ENCODE measurements at regions not wholly inside any gene's neighbourhood (a gene's known extent, or its start where the extent isn't known, plus 50 kb on each side); places are given as distances from the start of the nearest gene placed in this dataset.

DNA sequence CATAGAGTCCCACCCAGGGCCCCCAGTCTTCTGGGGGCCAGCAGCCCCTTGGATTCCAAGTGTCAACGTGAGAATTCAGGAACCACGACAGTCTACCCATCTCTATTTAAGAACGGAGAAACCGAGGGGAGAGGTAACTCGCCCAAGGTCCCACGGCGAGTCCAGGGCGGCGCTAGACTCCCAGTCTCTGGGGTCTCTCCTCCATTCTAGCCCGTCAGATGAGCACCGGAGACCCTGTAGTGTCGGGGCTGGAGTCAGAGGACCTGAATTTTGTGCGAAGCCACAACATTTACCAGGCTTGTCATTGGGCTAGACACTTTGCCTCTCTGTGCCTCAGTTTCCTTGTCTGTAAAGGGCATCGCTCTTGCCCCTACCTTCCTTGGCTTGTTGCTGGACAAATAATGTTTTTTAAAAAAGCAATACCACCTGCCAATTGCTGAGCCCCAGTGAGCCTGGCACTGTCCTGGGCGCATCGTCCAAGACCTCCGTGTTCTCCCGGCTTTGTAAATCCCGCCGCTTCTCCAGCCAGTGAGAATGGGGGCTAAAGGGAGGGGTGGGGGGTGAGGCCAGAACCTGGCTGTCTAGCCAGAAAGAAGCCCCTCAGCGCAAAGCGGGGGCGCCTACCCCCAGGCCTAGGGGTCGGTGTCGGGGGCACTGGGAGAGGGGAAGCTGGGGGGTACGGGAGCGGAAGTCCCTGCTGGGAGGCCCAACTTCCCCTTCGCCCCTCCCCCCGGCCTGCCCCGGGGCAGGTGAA is 91.7 kb downstream of the NCR2 start:
- Histone ChIP-seq H3K4me1 (ENCODE audit: insufficient read depth, low read length) (peaks cover 23% of the 10 kb centered on the region; the same call in 1 of the 2 replicates), H4K20me1 (ENCODE audit: low read length) (no peaks in the 10 kb centered on the region), H3K27me3 (ENCODE audit: low read length) (no peaks in the 10 kb centered on the region), H3K9me2 (replicated peaks; ENCODE audit: low read length) (no peaks in the 10 kb centered on the region), H2AFZ (ENCODE audit: low read length) (peak overlapping the region; percentile 92; the same call in 1 of the 2 replicates), H3K27ac (ENCODE audit: low read length) (no peak overlapping the region), H3K36me3 (ENCODE audit: low read depth, low read length) (no peaks in the 10 kb centered on the region), H3K4me2 (ENCODE audit: low read length) (peak overlapping the region; percentile 96), H3K9me3 (ENCODE audit: low read length) (no peaks in the 10 kb centered on the region), H3K4me3 (ENCODE audit: low read length) (peak overlapping the region; percentile 70; the same call in 1 of the 2 replicates), H3K9ac (ENCODE audit: low read length) (no peak overlapping the region), H3K79me2 (ENCODE audit: low read length) (no peaks in the 10 kb centered on the region), H3F3A (ENCODE audit: low read length, unreplicated experiment) (no peaks in the 10 kb centered on the region)
- TF ChIP-seq, protein P1, sequence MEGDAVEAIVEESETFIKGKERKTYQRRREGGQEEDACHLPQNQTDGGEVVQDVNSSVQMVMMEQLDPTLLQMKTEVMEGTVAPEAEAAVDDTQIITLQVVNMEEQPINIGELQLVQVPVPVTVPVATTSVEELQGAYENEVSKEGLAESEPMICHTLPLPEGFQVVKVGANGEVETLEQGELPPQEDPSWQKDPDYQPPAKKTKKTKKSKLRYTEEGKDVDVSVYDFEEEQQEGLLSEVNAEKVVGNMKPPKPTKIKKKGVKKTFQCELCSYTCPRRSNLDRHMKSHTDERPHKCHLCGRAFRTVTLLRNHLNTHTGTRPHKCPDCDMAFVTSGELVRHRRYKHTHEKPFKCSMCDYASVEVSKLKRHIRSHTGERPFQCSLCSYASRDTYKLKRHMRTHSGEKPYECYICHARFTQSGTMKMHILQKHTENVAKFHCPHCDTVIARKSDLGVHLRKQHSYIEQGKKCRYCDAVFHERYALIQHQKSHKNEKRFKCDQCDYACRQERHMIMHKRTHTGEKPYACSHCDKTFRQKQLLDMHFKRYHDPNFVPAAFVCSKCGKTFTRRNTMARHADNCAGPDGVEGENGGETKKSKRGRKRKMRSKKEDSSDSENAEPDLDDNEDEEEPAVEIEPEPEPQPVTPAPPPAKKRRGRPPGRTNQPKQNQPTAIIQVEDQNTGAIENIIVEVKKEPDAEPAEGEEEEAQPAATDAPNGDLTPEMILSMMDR (conservative IDR thresholded peaks at IDR 0.05; ENCODE audit: low read depth, low read length) = no peak
- TF ChIP-seq EZH2phosphoT487 (IDR thresholded peaks at IDR 0.05; ENCODE audit: borderline replicate concordance, low read length) (no peak), EZH2 (IDR thresholded peaks at IDR 0.05; ENCODE audit: low read length, unreplicated experiment) (no peak)
- DNase-seq (no peak), ATAC-seq (no peak)
- intact Hi-C loops (cut with micrococcal nuclease) = no loop called here
- ChIA-PET POLR2A (ENCODE audit: unreplicated experiment) (no interaction called here), CTCF (no interaction called here)
- BruUV-seq (replicated peaks) = no TSS peak

GRCh38 chr6:41427642-41428335 is 92.4 kb downstream of the NCR2 start:
- no peak for TF ChIP-seq EZH2 (IDR thresholded peaks at IDR 0.05; ENCODE audit: low read length, unreplicated experiment)
- TF ChIP-seq, protein P1 (conservative IDR thresholded peaks at IDR 0.05; ENCODE audit: low read depth, low read length) = no peak
- Histone ChIP-seq H3K4me3 (ENCODE audit: low read length) (peak overlapping the region; percentile 70), H3K27ac (ENCODE audit: low read length) (no peak overlapping the region), H3K4me2 (ENCODE audit: low read length) (peak overlapping the region; percentile 96), H3K36me3 (ENCODE audit: low read depth, low read length) (no peaks in the 10 kb centered on the region), H3K9me3 (ENCODE audit: low read length) (no peaks in the 10 kb centered on the region), H3K9ac (ENCODE audit: low read length) (peak overlapping the region; percentile 40; the same call in 1 of the 2 replicates), H4K20me1 (ENCODE audit: low read length) (no peaks in the 10 kb centered on the region), H3K27me3 (ENCODE audit: low read length) (no peaks in the 10 kb centered on the region), H2AFZ (ENCODE audit: low read length) (peak overlapping the region; percentile 92), H3K4me1 (ENCODE audit: insufficient read depth, low read length) (peaks cover 23% of the 10 kb centered on the region; the same call in 1 of the 2 replicates), H3K79me2 (ENCODE audit: low read length) (no peaks in the 10 kb centered on the region), H3K9me2 (replicated peaks; ENCODE audit: low read length) (no peaks in the 10 kb centered on the region), H3F3A (ENCODE audit: low read length, unreplicated experiment) (no peaks in the 10 kb centered on the region)
- DNase-seq = peak; percentile 60
- intact Hi-C loops (cut with micrococcal nuclease) = no loop called here
- BruUV-seq (replicated peaks) = no TSS peak
- ChIA-PET CTCF (no interaction called here), POLR2A (ENCODE audit: unreplicated experiment) (interaction anchor here (0.6 kb wide), 1 partner anchor 30 kb away, joined by 3 read pairs; no protein-coding TSS in a partner anchor)
- ATAC-seq = peak; percentile 78

Measured in PC-3 (cell line).